Mucosa of stomach (tissue), 1 donor: ENCODE measurements at regions not wholly inside any gene's neighbourhood (a gene's known extent, or its start where the extent isn't known, plus 50 kb on each side); places are given as distances from the start of the nearest gene placed in this dataset.

Experiments used
- H3K27me3 ChIP-seq: one replicate; pipeline ENCODE4 v1.7.0; 2013; ENCODE audit warnings: mild to moderate bottlenecking, low read length; ENCODE audit not compliant: control insufficient read depth, insufficient read depth
- H3K36me3 ChIP-seq: one replicate; pipeline ENCODE4 v1.7.0; 2013; ENCODE audit warnings: low read length; ENCODE audit not compliant: control insufficient read depth, insufficient read depth
- H3K4me1 ChIP-seq: one replicate; pipeline ENCODE4 v1.7.0; 2013; ENCODE audit warnings: mild to moderate bottlenecking, low read length; ENCODE audit not compliant: control insufficient read depth, insufficient read depth
- H3K4me3 ChIP-seq: one replicate; pipeline ENCODE4 v1.7.0; 2013; ENCODE audit warnings: low read length
- H3K9ac ChIP-seq: one replicate; pipeline ENCODE4 v1.7.0; 2013; ENCODE audit warnings: mild to moderate bottlenecking, low read length, moderate library complexity
- H3K9me3 ChIP-seq: one replicate; pipeline ENCODE4 v1.7.0; 2013; ENCODE audit warnings: mild to moderate bottlenecking, low read length, moderate library complexity; ENCODE audit not compliant: control insufficient read depth
- donor health status: Pancreatic carcinoma.

DNA sequence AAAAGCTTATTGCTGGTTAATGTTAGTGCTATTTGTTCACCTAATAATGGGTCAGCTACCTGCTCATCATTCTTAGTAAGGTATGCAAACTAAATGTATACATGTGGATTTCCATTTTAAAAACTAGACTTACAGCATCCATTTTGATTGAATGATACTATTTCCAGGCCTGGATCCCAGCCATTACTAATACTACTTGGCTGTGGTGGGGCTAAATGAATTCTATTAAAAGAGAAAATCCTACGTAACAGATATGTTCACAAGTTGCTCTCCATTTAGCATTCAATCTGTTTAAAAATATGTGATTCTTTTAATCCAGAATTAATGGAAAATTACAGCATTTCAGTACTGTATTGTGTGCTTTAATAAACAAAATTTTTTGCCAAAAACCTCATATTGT is 169.4 kb upstream of the MIR17HG start:
- H3K36me3 ChIP-seq: no peaks in the 10 kb centered on the region
- H3K9ac ChIP-seq: no peak overlapping the region
- peaks cover 13% of the 10 kb centered on the region for H3K27me3 ChIP-seq
- H3K4me3 ChIP-seq: no peak overlapping the region
- H3K4me1 ChIP-seq: no peaks in the 10 kb centered on the region
- no peaks in the 10 kb centered on the region for H3K9me3 ChIP-seq

DNA sequence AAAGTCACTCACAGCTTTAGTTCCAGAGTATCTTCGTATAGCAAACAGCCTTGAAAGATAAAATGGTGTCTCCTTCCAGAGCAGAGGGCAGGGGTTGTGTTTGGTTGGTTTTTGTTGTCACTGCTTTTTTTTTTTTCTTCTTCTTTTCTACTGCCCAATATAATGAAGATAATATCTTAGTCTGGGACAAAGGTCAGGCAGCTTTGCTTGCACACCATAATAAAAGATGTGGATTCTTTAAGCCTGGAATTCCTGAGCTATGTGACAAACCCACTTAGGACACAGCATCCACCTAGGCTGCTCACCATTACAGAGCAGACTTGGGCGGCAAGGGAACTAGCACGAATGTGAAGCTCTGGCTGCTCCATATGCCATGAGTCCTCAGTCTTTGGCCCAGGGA is 165.6 kb upstream of the MIR17HG start:
- no peaks in the 10 kb centered on the region for H3K4me1 ChIP-seq
- H3K36me3 ChIP-seq: no peaks in the 10 kb centered on the region
- no peaks in the 10 kb centered on the region for H3K27me3 ChIP-seq
- H3K4me3 ChIP-seq: no peak overlapping the region
- no peak overlapping the region for H3K9ac ChIP-seq
- H3K9me3 ChIP-seq: no peaks in the 10 kb centered on the region

DNA sequence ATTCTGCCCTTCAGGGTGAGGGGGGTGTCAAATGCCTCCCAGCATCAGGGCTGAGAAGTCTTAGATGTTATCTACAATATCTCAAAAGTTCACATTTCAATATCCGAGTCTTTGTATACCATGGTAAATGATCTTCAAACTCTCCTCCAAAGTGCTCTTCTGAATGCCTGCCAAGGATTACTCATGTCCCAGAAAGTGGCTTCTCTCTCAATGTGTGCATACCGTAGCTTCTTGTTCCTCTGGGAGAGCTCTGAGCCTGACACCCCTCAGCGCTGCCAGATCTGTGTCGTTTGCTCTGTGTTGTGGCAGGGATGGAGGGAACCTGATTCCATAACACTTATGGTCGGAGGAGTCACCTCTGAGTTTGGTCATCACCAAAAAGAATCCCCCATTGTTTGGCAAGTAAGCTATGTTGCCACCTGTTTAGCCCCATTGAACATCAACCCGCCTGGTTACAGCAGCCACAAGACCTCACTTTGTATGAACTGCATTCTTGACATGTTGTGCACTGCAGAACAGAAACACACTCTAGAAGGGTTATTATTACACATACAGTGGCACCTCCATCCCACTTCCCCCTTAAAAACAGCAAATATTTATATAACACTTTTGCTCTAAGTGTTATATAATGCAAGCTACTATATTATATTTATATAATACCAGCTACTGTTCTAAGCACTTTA is 163.1 kb upstream of the MIR17HG start:
- no peaks in the 10 kb centered on the region for H3K4me1 ChIP-seq
- no peaks in the 10 kb centered on the region for H3K36me3 ChIP-seq
- H3K9me3 ChIP-seq: no peaks in the 10 kb centered on the region
- H3K27me3 ChIP-seq: no peaks in the 10 kb centered on the region
- H3K9ac ChIP-seq: no peak overlapping the region
- H3K4me3 ChIP-seq: no peak overlapping the region

DNA sequence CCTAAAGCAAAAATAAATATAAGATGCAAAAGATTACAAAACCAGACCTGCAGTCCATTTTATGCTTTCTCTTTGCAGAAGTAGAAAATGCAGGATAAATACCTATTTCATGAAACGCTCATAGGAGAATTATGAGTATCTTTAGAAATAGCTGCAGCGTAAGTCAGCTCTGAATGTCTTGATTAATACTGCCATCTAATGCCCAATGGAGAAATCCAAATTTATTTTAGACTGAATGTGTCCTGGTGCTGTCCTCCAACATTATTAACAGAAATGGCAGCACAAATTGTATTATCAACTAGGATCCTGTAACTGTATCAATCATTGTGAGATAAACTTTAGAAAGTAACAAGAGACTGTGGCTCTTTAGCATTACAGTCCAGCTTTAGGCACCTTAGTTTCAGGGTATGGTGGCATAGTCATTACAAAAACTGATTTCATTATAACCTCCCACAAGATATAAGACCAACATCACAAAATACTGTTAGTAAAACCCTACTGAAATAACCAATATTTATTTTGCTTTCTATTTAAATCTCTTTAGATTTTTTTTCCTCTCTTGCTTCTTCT is 162.1 kb upstream of the MIR17HG start:
- no peak overlapping the region for H3K9ac ChIP-seq
- no peaks in the 10 kb centered on the region for H3K4me1 ChIP-seq
- H3K9me3 ChIP-seq: no peaks in the 10 kb centered on the region
- H3K27me3 ChIP-seq: no peaks in the 10 kb centered on the region
- no peak overlapping the region for H3K4me3 ChIP-seq
- no peaks in the 10 kb centered on the region for H3K36me3 ChIP-seq

DNA sequence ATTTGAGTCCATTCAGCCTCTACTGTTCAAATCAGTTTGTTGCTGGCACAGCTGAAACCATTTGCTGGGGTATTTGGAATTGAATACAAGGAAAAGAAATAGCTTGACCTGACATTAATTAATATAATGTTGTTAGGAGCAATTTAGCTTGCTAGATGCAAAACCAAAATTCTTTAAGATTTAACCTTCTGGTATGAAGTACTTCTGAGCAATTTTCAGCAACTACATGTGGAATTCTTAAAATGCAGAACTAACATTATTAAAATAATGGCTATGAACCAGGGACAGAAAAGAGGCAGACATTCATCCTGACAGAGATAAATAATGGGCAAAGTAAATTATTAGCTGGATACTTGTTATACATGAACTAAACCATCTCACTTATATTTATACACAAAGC is 160.0 kb upstream of the MIR17HG start:
- Histone ChIP-seq H3K9me3 (no peaks in the 10 kb centered on the region), H3K4me1 (no peaks in the 10 kb centered on the region), H3K4me3 (no peak overlapping the region), H3K36me3 (no peaks in the 10 kb centered on the region), H3K9ac (no peak overlapping the region), H3K27me3 (no peaks in the 10 kb centered on the region)

DNA sequence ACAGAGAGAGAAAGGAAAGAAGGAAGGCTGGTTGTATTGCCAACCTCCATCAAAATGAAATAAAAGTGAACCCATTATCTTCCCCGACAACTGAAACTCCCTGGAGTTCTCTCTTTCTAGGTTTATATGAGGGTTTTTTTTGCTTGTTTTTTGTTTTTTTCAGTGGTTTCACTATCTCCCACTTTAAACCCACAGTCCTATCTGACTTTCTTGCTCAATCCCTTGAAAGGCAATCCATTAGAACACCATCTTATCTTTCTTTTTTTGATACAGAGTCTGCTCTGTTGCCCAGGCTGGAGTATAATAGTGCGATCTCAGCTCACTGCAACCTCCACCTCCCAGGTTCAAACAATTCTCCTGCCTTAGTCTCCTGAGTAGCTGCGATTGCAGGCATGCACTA is 158.0 kb upstream of the MIR17HG start:
- no peak overlapping the region for H3K4me3 ChIP-seq
- no peaks in the 10 kb centered on the region for H3K36me3 ChIP-seq
- no peaks in the 10 kb centered on the region for H3K9me3 ChIP-seq
- no peaks in the 10 kb centered on the region for H3K27me3 ChIP-seq
- H3K9ac ChIP-seq: no peak overlapping the region
- no peaks in the 10 kb centered on the region for H3K4me1 ChIP-seq

DNA sequence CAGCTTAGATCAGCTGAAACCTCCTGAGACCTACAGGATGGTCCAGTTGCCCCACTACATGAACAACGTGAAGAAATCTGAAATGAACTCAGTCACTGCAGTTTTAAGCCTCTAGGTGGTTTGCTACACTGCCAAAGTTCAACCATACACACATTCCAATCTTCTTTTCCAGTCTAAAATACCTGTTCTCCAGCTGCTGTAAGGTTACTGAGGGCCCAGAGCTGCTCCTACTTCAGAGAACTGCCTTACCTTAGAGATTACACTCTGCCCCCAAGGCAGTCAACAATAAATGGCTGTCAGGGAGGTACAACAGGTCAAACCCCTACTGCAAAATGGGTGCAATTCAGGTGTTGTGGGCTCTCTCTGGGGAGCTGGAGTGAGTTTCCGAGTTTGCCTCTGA is 154.1 kb upstream of the MIR17HG start:
- no peaks in the 10 kb centered on the region for H3K27me3 ChIP-seq
- H3K4me1 ChIP-seq: no peaks in the 10 kb centered on the region
- H3K9ac ChIP-seq: no peak overlapping the region
- no peaks in the 10 kb centered on the region for H3K9me3 ChIP-seq
- H3K4me3 ChIP-seq: no peak overlapping the region
- H3K36me3 ChIP-seq: no peaks in the 10 kb centered on the region

DNA sequence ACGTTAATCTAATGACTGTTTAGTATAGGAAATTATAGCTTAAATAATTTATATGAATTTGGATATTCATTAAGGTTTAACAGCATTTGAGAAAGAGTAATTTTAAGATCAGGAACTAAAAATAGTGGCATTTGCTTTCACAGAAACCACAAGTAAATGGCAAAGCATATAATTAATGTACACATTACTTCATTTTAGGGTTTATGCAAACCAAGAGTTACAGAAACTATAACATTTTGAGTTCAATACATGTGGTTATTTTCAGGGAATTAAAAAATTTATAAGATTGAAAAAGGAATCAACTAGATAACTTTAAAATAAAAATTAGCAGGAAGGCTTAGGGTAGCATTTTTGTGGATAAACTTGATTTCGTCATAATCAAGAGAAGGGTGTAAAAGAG is 151.7 kb upstream of the MIR17HG start:
- Histone ChIP-seq H3K27me3 (no peaks in the 10 kb centered on the region), H3K4me1 (no peaks in the 10 kb centered on the region), H3K36me3 (no peaks in the 10 kb centered on the region), H3K4me3 (no peak overlapping the region), H3K9me3 (no peaks in the 10 kb centered on the region), H3K9ac (no peak overlapping the region)

DNA sequence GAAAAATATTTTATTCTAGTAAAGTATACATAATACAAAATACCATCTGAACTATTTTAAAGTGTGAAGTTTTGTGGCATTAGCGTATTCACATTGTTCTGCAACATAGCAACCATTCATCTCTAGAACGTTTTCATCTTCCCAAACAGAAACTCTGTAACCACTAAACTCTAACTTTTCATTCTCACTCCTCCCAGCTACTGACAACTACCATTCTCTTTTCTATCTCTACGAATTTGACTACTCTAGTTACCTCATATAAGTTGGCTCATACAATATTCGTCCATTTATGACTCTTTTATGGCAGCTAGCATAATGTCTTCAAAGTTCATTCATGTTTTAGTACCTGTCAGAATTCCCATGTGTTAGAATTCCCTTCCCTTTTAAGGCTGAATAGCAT is 150.5 kb upstream of the MIR17HG start:
- Histone ChIP-seq H3K9ac (no peak overlapping the region), H3K4me1 (no peaks in the 10 kb centered on the region), H3K27me3 (no peaks in the 10 kb centered on the region), H3K4me3 (no peak overlapping the region), H3K36me3 (no peaks in the 10 kb centered on the region), H3K9me3 (no peaks in the 10 kb centered on the region)

DNA sequence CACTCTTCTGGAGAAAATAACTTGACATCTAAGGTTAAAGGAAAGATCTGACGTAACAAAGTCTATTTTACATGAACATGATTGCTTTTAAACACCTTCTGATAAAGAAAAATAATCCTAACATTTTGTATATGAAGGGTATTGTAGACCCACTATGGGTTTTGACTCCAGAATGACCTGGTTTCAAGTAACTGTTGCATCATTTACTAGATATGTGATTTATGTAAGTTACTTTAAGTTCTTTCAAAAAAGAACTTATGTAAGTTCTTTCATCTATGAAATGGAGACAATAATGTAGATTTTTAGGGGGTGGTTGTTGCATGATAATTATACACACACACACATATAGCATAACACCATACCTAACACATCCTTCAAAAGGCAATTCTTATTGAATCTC is 147.6 kb upstream of the MIR17HG start:
- H3K36me3 ChIP-seq: no peaks in the 10 kb centered on the region
- no peaks in the 10 kb centered on the region for H3K9me3 ChIP-seq
- no peaks in the 10 kb centered on the region for H3K27me3 ChIP-seq
- no peak overlapping the region for H3K4me3 ChIP-seq
- no peak overlapping the region for H3K9ac ChIP-seq
- H3K4me1 ChIP-seq: no peaks in the 10 kb centered on the region

DNA sequence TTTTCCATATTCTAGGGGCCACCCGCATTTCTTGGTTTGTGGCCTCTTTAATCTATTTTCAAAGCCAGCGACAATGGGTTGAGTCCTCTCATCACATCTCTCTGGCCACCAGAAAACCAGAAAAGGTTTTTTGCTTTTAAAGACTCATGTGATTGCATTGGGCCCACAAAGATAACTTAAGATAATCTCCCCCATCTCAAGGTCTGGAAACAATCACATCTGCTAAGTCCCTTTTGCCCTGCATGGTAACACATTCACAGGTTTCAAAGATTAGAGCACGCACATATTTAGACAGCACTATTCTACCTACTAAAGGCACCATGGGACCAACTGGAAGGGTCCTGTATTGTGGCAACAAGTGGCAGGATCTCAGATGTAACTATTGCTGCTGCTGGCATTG is 147.0 kb upstream of the MIR17HG start:
- Histone ChIP-seq H3K9ac (no peak overlapping the region), H3K9me3 (no peaks in the 10 kb centered on the region), H3K4me3 (no peak overlapping the region), H3K4me1 (no peaks in the 10 kb centered on the region), H3K36me3 (no peaks in the 10 kb centered on the region), H3K27me3 (no peaks in the 10 kb centered on the region)

DNA sequence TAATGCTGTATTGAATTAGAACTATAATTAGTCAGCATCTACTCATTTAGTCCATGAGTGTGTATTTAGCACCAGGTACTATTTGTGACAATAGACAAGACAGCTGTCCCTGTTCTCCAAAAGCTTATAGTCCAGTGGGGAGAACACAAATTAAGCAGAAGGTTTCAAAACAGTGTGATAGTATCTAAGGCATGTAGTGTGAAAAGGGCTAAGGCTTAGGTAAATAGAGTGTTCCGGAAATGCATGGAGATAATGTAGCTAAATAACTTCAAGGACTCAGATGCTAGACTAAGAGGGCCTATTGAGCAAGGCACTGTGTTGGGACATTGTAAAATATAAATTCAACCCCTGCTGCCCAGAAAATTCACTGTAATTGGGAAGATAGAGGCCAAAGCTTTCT is 144.1 kb upstream of the MIR17HG start:
- no peaks in the 10 kb centered on the region for H3K27me3 ChIP-seq
- H3K36me3 ChIP-seq: no peaks in the 10 kb centered on the region
- H3K4me3 ChIP-seq: no peak overlapping the region
- no peaks in the 10 kb centered on the region for H3K9me3 ChIP-seq
- no peaks in the 10 kb centered on the region for H3K4me1 ChIP-seq
- no peak overlapping the region for H3K9ac ChIP-seq

DNA sequence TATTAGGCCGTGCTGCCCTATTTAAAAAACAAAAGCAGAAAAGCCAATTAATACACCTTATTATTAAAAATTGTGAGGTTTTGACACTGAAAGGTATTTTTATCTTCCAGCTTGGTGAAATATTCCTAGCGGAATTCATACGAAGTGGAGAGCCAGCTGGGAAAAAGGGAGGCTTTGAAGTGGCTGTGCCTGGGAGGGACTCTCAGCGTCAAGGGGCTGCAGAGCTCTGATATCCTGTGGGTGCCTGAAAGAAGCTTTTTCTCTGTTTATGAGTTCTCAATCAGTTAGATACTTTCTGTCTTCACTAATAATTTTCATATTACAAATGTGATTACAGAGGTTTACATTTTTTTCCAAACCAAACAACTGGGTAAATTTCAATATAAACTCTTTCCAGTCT is 140.2 kb upstream of the MIR17HG start:
- Histone ChIP-seq H3K4me3 (no peak overlapping the region), H3K27me3 (no peaks in the 10 kb centered on the region), H3K9me3 (no peaks in the 10 kb centered on the region), H3K4me1 (no peaks in the 10 kb centered on the region), H3K36me3 (no peaks in the 10 kb centered on the region), H3K9ac (no peak overlapping the region)
